ENCODE measurements at regions not wholly inside any gene's neighbourhood (a gene's known extent, or its start where the extent isn't known, plus 50 kb on each side); places are given as distances from the start of the nearest gene placed in this dataset.
"Not testable (repeated sequence)": the region's sequence is repeated elsewhere in the genome, so short reads cannot be mapped to it uniquely, and the experiment has no call there.

DNA sequence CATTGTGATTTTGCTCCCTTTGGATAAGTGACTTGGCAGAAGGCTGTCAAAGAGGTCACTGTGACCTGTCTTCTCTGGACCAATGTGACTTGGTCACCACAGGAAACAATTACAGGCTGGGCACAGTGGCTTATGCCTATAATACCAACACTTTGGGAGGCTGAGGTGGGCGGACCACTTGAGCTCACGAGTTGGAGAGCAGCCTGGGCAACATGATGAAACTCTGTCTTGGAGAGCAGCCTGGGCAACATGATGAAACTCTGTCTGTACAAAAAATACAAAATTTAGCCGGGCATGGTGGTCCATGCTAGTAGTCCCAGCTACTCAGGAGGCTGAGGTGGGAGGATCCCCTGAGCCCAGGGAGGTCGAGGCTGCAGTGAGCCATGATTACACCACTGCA is 256.9 kb downstream of the FAM72C start:
- H3K9me3 ChIP-seq (ENCODE audit: control insufficient read depth, low read depth, low read length); H3K4me1 ChIP-seq (ENCODE audit: control insufficient read depth, low read depth, low read length); H3K4me3 ChIP-seq (ENCODE audit: low read length); H3K27me3 ChIP-seq (ENCODE audit: control insufficient read depth, insufficient read depth, low read length); H3K36me3 ChIP-seq (ENCODE audit: control insufficient read depth, low read depth, low read length); H3K9ac ChIP-seq (ENCODE audit: low read length); H3K27ac ChIP-seq (ENCODE audit: low read length): not testable (repeated sequence)

DNA sequence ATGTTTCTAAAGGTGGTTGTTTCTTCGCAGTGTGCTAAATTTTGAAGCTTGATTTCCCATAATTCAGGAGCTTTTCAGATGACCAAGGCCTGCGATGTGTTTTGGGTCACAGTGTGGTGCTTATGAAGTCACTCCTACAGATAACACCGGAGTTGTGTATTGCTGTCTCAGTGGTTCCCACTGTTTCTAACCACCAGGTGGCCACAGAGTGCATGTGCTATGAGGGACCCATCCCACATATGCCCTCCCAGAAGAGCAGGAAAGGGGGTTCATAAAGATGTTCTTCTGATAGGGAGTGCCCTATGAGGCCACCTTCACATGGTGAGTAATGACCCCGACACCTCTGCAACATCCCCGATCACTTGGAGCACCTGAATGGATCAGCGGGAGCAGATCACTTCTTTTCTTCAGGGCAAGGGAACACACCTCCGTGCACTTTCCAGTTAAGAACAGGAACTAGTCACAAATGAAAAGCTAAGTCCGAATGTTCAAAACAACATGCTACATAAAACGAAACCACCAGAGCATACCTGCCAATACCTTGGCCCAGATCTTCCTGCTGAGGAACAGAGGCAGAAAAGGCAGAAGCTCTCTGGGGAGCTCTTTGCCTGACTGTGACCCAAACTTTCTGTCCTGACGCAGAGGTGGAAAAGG is 262.1 kb downstream of the FAM72C start:
- H3K36me3 ChIP-seq (ENCODE audit: control insufficient read depth, low read depth, low read length); H3K9ac ChIP-seq (ENCODE audit: low read length); H3K4me3 ChIP-seq (ENCODE audit: low read length); H3K4me1 ChIP-seq (ENCODE audit: control insufficient read depth, low read depth, low read length); H3K27me3 ChIP-seq (ENCODE audit: control insufficient read depth, insufficient read depth, low read length); H3K9me3 ChIP-seq (ENCODE audit: control insufficient read depth, low read depth, low read length); H3K27ac ChIP-seq (ENCODE audit: low read length): not testable (repeated sequence)

DNA sequence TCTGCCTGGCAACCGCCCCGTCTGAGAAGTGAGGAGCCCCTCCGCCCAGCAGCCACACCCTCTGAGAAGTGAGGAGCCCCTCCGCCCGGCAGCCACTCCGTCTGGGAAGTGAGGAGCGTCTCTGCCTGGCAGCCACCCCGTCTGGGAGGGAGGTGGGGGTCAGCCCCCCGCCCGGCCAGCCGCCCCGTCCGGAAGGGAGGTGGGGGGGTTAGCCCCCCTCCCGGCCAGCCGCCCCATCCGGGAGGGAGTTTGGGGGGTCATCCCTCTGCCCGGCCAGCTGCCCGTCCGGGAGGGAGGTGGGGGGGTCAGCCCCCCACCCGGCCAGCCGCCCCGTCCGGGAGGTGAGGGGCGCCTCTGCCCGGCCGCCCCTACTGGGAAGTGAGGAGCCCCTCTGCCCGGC is 269.0 kb downstream of the FAM72C start:
- H3K9ac ChIP-seq (ENCODE audit: low read length); H3K4me3 ChIP-seq (ENCODE audit: low read length); H3K27me3 ChIP-seq (ENCODE audit: control insufficient read depth, insufficient read depth, low read length); H3K9me3 ChIP-seq (ENCODE audit: control insufficient read depth, low read depth, low read length); H3K27ac ChIP-seq (ENCODE audit: low read length); H3K36me3 ChIP-seq (ENCODE audit: control insufficient read depth, low read depth, low read length); H3K4me1 ChIP-seq (ENCODE audit: control insufficient read depth, low read depth, low read length): not testable (repeated sequence)

DNA sequence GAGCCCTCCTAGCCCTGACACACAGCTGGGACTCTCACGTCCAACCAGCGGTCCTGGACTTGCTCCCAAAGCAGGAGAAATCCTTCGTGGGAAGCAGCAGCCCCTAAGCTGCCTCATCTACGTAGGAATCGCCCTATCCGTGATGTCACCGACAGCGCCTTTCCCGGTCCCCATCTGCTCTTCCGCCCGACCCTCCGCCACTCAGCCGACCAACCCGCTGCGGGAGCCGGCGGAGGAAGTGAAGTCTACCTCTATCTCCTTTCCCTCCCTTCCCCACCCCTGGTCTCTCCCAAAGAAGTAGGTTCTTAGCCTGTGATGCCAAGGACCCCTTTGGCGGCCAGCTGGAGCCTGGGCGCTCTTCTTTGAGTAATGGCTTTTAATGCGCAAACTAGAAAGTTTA is 272.1 kb downstream of the FAM72C start:
- Histone ChIP-seq H3K4me3 (ENCODE audit: low read length) (no peak overlapping the region), H3K27ac (ENCODE audit: low read length) (no peak overlapping the region), H3K9me3 (ENCODE audit: control insufficient read depth, low read depth, low read length) (no peaks in the 10 kb centered on the region), H3K36me3 (ENCODE audit: control insufficient read depth, low read depth, low read length) (no peaks in the 10 kb centered on the region), H3K9ac (ENCODE audit: low read length) (no peak overlapping the region), H3K27me3 (ENCODE audit: control insufficient read depth, insufficient read depth, low read length) (peaks cover 10% of the 10 kb centered on the region), H3K4me1 (ENCODE audit: control insufficient read depth, low read depth, low read length) (no peaks in the 10 kb centered on the region)

DNA sequence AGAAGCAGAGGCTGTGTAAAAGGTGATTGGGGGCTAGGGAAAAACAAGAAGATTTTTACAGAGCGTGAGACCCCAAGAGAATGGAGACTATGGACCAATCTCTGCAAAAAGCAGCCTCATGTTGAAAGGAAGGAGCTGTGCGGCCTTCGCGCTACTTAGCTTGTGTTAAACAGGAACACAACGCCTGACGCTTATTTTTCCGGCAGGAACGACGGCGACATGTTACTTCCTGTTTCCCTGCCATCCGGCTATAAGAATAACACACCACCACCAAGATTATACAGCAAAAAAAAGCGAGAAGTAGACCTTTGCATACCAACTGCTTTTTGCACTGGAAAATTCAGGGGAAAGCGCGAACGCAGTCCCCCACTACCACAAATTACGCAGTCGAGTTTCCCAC is 272.7 kb downstream of the FAM72C start:
- Histone ChIP-seq H3K4me1 (ENCODE audit: control insufficient read depth, low read depth, low read length) (no peaks in the 10 kb centered on the region), H3K9me3 (ENCODE audit: control insufficient read depth, low read depth, low read length) (peaks cover 2% of the 10 kb centered on the region), H3K27me3 (ENCODE audit: control insufficient read depth, insufficient read depth, low read length) (peaks cover 10% of the 10 kb centered on the region), H3K9ac (ENCODE audit: low read length) (no peak overlapping the region), H3K27ac (ENCODE audit: low read length) (no peak overlapping the region), H3K4me3 (ENCODE audit: low read length) (no peak overlapping the region), H3K36me3 (ENCODE audit: control insufficient read depth, low read depth, low read length) (no peaks in the 10 kb centered on the region)

DNA sequence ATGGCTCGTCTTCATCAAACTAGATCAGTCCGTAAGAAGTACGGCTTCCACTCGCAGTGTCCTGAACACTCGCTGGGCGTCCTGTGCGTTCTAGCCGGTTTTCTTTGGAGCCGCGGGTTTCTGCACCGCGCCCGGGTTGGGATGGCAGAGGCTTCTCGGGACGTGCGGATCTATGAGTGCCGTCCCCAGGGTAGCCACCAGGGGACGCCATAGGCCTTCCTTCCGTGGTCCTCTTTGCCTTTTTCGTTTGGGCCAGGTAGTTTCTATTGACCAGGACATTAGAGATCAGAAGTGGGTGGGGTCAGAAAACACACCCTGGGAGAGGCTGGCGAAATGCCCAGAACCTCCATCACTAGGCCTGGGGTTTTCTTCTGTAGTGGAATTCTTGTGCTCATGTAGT is 273.8 kb downstream of the FAM72C start:
- H3K27ac ChIP-seq (ENCODE audit: low read length) = no peak overlapping the region
- H3K9me3 ChIP-seq (ENCODE audit: control insufficient read depth, low read depth, low read length) = peaks cover 6% of the 10 kb centered on the region
- H3K4me1 ChIP-seq (ENCODE audit: control insufficient read depth, low read depth, low read length) = no peaks in the 10 kb centered on the region
- H3K9ac ChIP-seq (ENCODE audit: low read length) = no peak overlapping the region
- no peaks in the 10 kb centered on the region for H3K36me3 ChIP-seq (ENCODE audit: control insufficient read depth, low read depth, low read length)
- H3K4me3 ChIP-seq (ENCODE audit: low read length) = no peak overlapping the region
- H3K27me3 ChIP-seq (ENCODE audit: control insufficient read depth, insufficient read depth, low read length) = peaks cover 10% of the 10 kb centered on the region

DNA sequence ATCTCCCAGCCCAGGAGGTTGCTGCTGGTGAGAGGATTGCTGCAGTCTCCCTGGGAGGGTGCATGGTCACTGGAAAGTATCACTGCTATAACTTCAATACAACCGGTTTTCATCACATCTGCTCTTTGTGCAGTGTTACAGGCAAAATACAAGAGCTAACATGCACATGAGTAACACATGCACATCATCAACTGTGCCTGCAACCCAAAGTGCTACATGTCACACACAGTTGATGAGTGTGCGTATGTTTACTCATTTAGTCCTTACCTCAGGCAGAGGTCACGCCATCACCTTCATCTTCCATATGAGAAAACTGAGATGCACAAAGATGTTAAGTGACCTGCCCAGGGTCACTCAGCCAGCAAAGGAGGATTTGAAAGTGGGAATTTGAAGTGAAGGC is 277.7 kb downstream of the FAM72C start:
- Histone ChIP-seq H3K9me3 (ENCODE audit: control insufficient read depth, low read depth, low read length) (peaks cover 20% of the 10 kb centered on the region), H3K4me3 (ENCODE audit: low read length) (no peak overlapping the region), H3K36me3 (ENCODE audit: control insufficient read depth, low read depth, low read length) (no peaks in the 10 kb centered on the region), H3K9ac (ENCODE audit: low read length) (no peak overlapping the region), H3K27ac (ENCODE audit: low read length) (no peak overlapping the region), H3K4me1 (ENCODE audit: control insufficient read depth, low read depth, low read length) (no peaks in the 10 kb centered on the region), H3K27me3 (ENCODE audit: control insufficient read depth, insufficient read depth, low read length) (peaks cover 10% of the 10 kb centered on the region)

DNA sequence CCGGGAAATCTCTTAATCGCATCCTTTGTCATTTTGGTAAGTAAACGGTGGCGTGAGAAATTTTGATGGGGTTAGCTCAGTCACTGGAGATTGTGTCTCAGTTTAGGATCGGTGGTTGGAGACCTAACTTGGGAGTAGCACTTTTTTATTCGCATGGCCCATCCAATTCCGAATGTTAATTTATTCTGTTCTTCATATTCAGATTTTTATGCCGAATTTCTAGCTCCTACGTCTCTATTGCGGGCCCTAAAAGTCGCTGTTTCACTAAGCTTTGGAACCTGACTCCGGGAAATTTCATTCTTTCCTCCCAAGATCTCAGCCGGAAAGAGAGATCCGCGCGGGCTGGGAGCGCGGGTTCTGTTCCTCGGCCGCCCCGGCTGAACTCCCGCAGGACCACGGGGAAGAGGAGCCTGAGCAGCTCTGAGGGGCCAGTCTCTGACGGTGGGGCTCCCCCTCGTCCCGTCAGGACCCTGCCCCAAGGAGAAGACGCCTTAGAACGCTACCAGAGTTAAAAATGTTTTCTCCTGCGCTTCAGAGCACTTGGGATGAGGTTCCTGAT is 279.7 kb downstream of the FAM72C start:
- no peak overlapping the region for H3K9ac ChIP-seq (ENCODE audit: low read length)
- peaks cover 1% of the 10 kb centered on the region for H3K27me3 ChIP-seq (ENCODE audit: control insufficient read depth, insufficient read depth, low read length)
- H3K27ac ChIP-seq (ENCODE audit: low read length) = no peak overlapping the region
- H3K4me3 ChIP-seq (ENCODE audit: low read length) = no peak overlapping the region
- H3K9me3 ChIP-seq (ENCODE audit: control insufficient read depth, low read depth, low read length) = peaks cover 20% of the 10 kb centered on the region
- H3K36me3 ChIP-seq (ENCODE audit: control insufficient read depth, low read depth, low read length) = no peaks in the 10 kb centered on the region
- H3K4me1 ChIP-seq (ENCODE audit: control insufficient read depth, low read depth, low read length) = no peaks in the 10 kb centered on the region

DNA sequence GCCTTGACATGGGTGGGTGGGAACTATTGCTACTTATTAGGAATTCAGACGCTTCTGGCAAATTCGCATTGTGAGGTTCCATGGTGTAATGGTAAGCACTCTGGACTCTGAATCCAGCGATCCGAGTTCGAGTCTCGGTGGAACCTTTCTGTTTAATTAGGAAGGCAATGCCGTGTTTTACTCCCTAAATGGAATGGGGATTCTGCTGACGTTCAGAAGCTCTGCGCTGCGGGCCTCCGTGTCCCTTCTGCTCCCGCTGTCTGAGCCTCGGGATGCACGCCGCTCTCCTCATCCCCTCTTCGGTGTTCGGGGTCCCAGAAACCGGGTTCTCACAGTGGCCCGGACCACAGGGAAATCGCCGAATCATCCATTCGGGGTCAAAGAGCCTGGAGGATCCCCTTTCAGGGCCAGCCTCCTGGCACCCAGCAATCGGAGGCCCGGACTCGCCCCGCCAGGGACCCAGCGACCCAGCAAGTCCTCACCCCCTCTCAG is 280.3 kb downstream of the FAM72C start:
- no peak overlapping the region for H3K9ac ChIP-seq (ENCODE audit: low read length)
- H3K4me3 ChIP-seq (ENCODE audit: low read length) = no peak overlapping the region
- no peaks in the 10 kb centered on the region for H3K27me3 ChIP-seq (ENCODE audit: control insufficient read depth, insufficient read depth, low read length)
- H3K9me3 ChIP-seq (ENCODE audit: control insufficient read depth, low read depth, low read length) = peaks cover 21% of the 10 kb centered on the region
- H3K27ac ChIP-seq (ENCODE audit: low read length) = no peak overlapping the region
- H3K4me1 ChIP-seq (ENCODE audit: control insufficient read depth, low read depth, low read length) = no peaks in the 10 kb centered on the region
- no peaks in the 10 kb centered on the region for H3K36me3 ChIP-seq (ENCODE audit: control insufficient read depth, low read depth, low read length)

DNA sequence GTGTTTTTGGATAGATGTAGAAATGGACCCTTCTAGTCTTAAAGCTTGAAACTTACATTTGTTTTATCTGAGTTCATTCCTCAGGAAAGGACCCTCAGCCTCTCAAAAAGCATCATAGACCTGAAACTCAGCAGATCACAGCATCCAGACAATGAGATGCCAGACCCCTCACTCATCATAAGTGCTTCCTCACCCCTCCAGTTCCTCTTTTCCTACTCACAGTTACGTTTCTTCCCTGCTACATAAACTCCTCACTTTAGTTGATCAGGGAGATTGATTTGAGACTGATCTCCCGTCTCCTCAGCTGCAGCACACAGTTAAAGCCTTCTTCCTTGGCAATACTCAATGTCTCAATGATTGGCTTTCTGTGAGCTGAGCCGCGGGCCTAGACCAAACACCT is 282.0 kb downstream of the FAM72C start:
- Histone ChIP-seq H3K4me1 (ENCODE audit: control insufficient read depth, low read depth, low read length) (no peaks in the 10 kb centered on the region), H3K9ac (ENCODE audit: low read length) (no peak overlapping the region), H3K4me3 (ENCODE audit: low read length) (no peak overlapping the region), H3K27me3 (ENCODE audit: control insufficient read depth, insufficient read depth, low read length) (no peaks in the 10 kb centered on the region), H3K9me3 (ENCODE audit: control insufficient read depth, low read depth, low read length) (peaks cover 34% of the 10 kb centered on the region), H3K36me3 (ENCODE audit: control insufficient read depth, low read depth, low read length) (no peaks in the 10 kb centered on the region), H3K27ac (ENCODE audit: low read length) (no peak overlapping the region)

DNA sequence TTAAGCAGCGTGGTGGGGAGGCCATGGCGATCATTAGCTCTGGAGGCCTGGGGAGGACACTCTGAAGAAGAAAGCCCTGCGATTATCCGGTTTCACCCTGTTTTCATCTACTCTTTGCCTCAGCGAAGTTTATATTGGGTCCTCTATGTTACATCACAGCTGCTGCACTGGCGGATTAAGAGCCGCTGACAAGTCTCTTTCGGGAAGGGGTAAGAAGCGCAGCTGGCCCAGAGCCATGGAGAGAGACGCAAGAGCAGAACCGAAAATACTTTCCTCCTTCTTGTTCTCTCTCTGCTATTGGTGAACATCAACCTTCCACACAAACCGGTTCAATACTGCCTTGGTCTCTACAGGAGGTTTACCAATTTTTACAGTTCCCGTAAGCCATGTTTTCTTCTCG is 291.5 kb downstream of the FAM72C start:
- H3K27me3 ChIP-seq (ENCODE audit: control insufficient read depth, insufficient read depth, low read length) = no peaks in the 10 kb centered on the region
- H3K9me3 ChIP-seq (ENCODE audit: control insufficient read depth, low read depth, low read length) = peaks cover 60% of the 10 kb centered on the region
- H3K9ac ChIP-seq (ENCODE audit: low read length) = no peak overlapping the region
- H3K27ac ChIP-seq (ENCODE audit: low read length) = no peak overlapping the region
- H3K4me1 ChIP-seq (ENCODE audit: control insufficient read depth, low read depth, low read length) = no peaks in the 10 kb centered on the region
- no peak overlapping the region for H3K4me3 ChIP-seq (ENCODE audit: low read length)
- no peaks in the 10 kb centered on the region for H3K36me3 ChIP-seq (ENCODE audit: control insufficient read depth, low read depth, low read length)

DNA sequence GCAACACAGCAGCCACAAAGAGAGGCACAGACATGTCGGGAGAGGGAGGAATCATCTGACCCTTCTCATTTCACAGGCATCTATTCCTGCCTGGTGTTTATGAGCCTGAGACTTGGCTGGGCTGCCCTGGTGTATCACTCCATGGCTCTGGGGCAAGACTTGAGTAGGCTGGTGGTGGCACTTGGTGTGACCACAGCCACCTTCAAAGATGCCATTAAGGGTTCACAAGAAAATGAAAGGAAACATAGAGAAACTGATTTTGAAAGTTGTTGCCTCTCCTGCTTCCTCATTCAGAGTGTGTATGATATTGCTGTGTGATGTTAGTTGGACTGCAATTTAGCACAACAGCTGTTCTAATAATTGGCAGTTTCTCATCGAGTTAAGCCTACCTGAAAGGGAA is 298.8 kb downstream of the FAM72C start:
- no peaks in the 10 kb centered on the region for H3K36me3 ChIP-seq (ENCODE audit: control insufficient read depth, low read depth, low read length)
- H3K4me1 ChIP-seq (ENCODE audit: control insufficient read depth, low read depth, low read length) = no peaks in the 10 kb centered on the region
- no peak overlapping the region for H3K9ac ChIP-seq (ENCODE audit: low read length)
- H3K9me3 ChIP-seq (ENCODE audit: control insufficient read depth, low read depth, low read length) = peaks cover 74% of the 10 kb centered on the region
- no peak overlapping the region for H3K4me3 ChIP-seq (ENCODE audit: low read length)
- H3K27me3 ChIP-seq (ENCODE audit: control insufficient read depth, insufficient read depth, low read length) = no peaks in the 10 kb centered on the region
- no peak overlapping the region for H3K27ac ChIP-seq (ENCODE audit: low read length)

Measured in iPS-18a (cell line).